HCT116 (cell line): ENCODE measurements at regions not wholly inside any gene's neighbourhood (a gene's known extent, or its start where the extent isn't known, plus 50 kb on each side); places are given as distances from the start of the nearest gene placed in this dataset.

ENCODE experiments used
- ATAC-seq: fragments of 200-7000 bp; cut with Tn5 transposase; 2 replicates; pipeline ENCODE4 v1.9.1; 2020; ENCODE audit warnings: mild to moderate bottlenecking, moderate library complexity
- BruUV-seq: library from RNA; stranded (reverse); fragments of 400-500 nt; replicated peaks from 2 replicates; lab custom pipeline; 2021; lab: Mats Ljungman, UMichigan
- CTCF ChIA-PET: fragments of 300-600 bp; sonication (Branson Sonifier 250); formaldehyde crosslinking; loops from one replicate; lab custom pipeline; 2021; ENCODE audit warnings: antibody characterized with exemption; lab: Charles Lee
- POLR2A ChIA-PET: fragments of 300-600, 350-600 bp; sonication (Branson Sonifier 250); formaldehyde crosslinking; loops from one replicate; lab custom pipeline; 2021; ENCODE audit warnings: antibody characterized with exemption; lab: Charles Lee
- RAD21 ChIA-PET, 2 experiments: fragments of 300-600 bp; sonication (Branson Sonifier 250); formaldehyde crosslinking; loops; one replicate each; lab custom pipeline; 2023; ENCODE audit warnings: low total read pairs in 2 of 2; ENCODE audit not compliant: uncharacterized antibody in 2 of 2, unreplicated experiment in 2 of 2, low non-redundant PET in 1 of 2; lab: Charles Lee
- DNase-seq: peaks from one replicate; pipeline ENCODE4 v3.0.0-alpha.2; 2010; ENCODE audit warnings: low read depth, low spot score
- H2AFZ ChIP-seq: fragments of 200-600 bp; shearing (Covaris generic), sonication (generic); 2 replicates; pipeline ENCODE4 v1.6.1; 2017; ENCODE audit warnings: low read depth, mixed run types, mixed read lengths, antibody characterized with exemption, low read length; ENCODE audit not compliant: poor library complexity, severe bottlenecking
- H3K27ac ChIP-seq: 2 replicates; pipeline ENCODE4 v1.5.1; 2012; ENCODE audit warnings: low read depth, low read length
- H3K27me3 ChIP-seq: fragments of 200-600 bp; sonication (generic); 2 replicates; pipeline ENCODE4 v1.6.1; 2016; ENCODE audit warnings: mixed run types, low read length, mixed read lengths; ENCODE audit not compliant: insufficient read depth
- H3K36me3 ChIP-seq, 2 experiments: fragments of 200-500 bp in 1 of 2; fragments of 200-600 bp in 1 of 2; sonication (Bioruptor generic) in 1 of 2; sonication (generic) in 1 of 2; 2 replicates each; pipeline versions ENCODE4 v1.5.1 to v1.6.1; 2014 to 2016; ENCODE audit warnings: low read length in 2 of 2, inconsistent platforms in 1 of 2, mixed read lengths in 1 of 2, mixed run types in 1 of 2; ENCODE audit not compliant: insufficient read depth in 2 of 2, control insufficient read depth in 1 of 2
- H3K4me1 ChIP-seq, 2 experiments: fragments of 200-600 bp in 1 of 2; sonication (generic) in 1 of 2; 2 replicates each; pipeline versions ENCODE4 v1.5.1 to v1.6.1; 2012 to 2017; ENCODE audit warnings: low read length in 2 of 2, inconsistent platforms in 1 of 2, mild to moderate bottlenecking in 1 of 2, mixed read lengths in 1 of 2, mixed run types in 1 of 2, moderate library complexity in 1 of 2; ENCODE audit not compliant: insufficient read depth in 2 of 2, control insufficient read depth in 1 of 2
- H3K4me2 ChIP-seq: fragments of 200-600 bp; sonication (generic); 2 replicates; pipeline ENCODE4 v1.6.1; 2017; ENCODE audit warnings: mixed run types, low read length, mixed read lengths
- H3K4me3 ChIP-seq, 2 experiments: fragments of 200-600 bp in 1 of 2; sonication (generic) in 1 of 2; replicated peaks in 1 of 2; 2 replicates each; pipeline ENCODE4 v1.5.1; 2011 to 2016; ENCODE audit warnings: low read length in 2 of 2, control low read depth in 1 of 2, low read depth in 1 of 2, mild to moderate bottlenecking in 1 of 2, mixed read lengths in 1 of 2, mixed run types in 1 of 2
- H3K79me2 ChIP-seq: fragments of 200-600 bp; sonication (generic); 2 replicates; pipeline ENCODE4 v1.6.1; 2017; ENCODE audit warnings: mild to moderate bottlenecking, mixed run types, low read length, moderate library complexity, mixed read lengths; ENCODE audit not compliant: insufficient read depth
- H3K9ac ChIP-seq: fragments of 200-600 bp; sonication (generic); 2 replicates; pipeline ENCODE4 v1.6.1; 2016; ENCODE audit warnings: low read length, mixed read lengths
- H3K9me2 ChIP-seq: fragments of 200-600 bp; sonication (generic), shearing (Covaris generic); 2 replicates; pipeline ENCODE4 v1.6.1; 2017; ENCODE audit warnings: mixed run types, mild to moderate bottlenecking, moderate library complexity; ENCODE audit not compliant: insufficient read depth
- H3K9me3 ChIP-seq, 2 experiments: fragments of 200-500 bp in 1 of 2; fragments of 200-600 bp in 1 of 2; sonication (Bioruptor generic) in 1 of 2; sonication (generic) in 1 of 2; 2 replicates each; pipeline ENCODE4 v1.6.1; 2014 to 2017; ENCODE audit warnings: low read length in 2 of 2, mixed read lengths in 2 of 2, inconsistent platforms in 1 of 2, low read depth in 1 of 2, mild to moderate bottlenecking in 1 of 2, mixed run types in 1 of 2, moderate library complexity in 1 of 2; ENCODE audit not compliant: control insufficient read depth in 1 of 2, insufficient read depth in 1 of 2
- H4K20me1 ChIP-seq: fragments of 200-600 bp; sonication (generic), shearing (Covaris generic); 2 replicates; pipeline ENCODE4 v1.6.1; 2017; ENCODE audit warnings: mixed run types, mild to moderate bottlenecking, moderate library complexity; ENCODE audit not compliant: insufficient read depth
- CBX3 ChIP-seq: IDR thresholded peaks from 2 replicates; pipeline ENCODE4 v1.6.1; 2012; ENCODE audit warnings: low read depth
- CEBPB ChIP-seq: IDR thresholded peaks from 2 replicates; pipeline ENCODE4 v1.6.1; 2012; ENCODE audit warnings: low read depth
- ELF1 ChIP-seq: IDR thresholded peaks from 2 replicates; pipeline ENCODE4 v1.6.1; 2012; ENCODE audit warnings: low read depth, borderline replicate concordance
- EZH2phosphoT487 ChIP-seq: fragments of 200-600 bp; IDR thresholded peaks from 2 replicates; pipeline ENCODE4 v1.6.1; 2018; ENCODE audit warnings: antibody characterized with exemption, borderline replicate concordance
- JUND ChIP-seq: IDR thresholded peaks from 2 replicates; pipeline ENCODE4 v1.6.1; 2012
- POLR2AphosphoS5 ChIP-seq: IDR thresholded peaks from 2 replicates; pipeline ENCODE4 v1.6.1; 2011; ENCODE audit warnings: mild to moderate bottlenecking, low read depth, low read length, moderate library complexity
- SIN3A ChIP-seq: IDR thresholded peaks from 2 replicates; pipeline ENCODE4 v1.6.1; 2012; ENCODE audit warnings: low read depth
- SRF ChIP-seq: IDR thresholded peaks from 2 replicates; pipeline ENCODE4 v1.6.1; 2012; ENCODE audit warnings: low read depth
- TCF7L2 ChIP-seq: IDR thresholded peaks from 2 replicates; pipeline ENCODE4 v1.7.0; 2011; ENCODE audit warnings: borderline replicate concordance, inconsistent platforms; ENCODE audit not compliant: insufficient read depth, insufficient read length; ENCODE audit errors: extremely low read depth
- YY1 ChIP-seq: IDR thresholded peaks from 2 replicates; pipeline ENCODE4 v1.6.1; 2011; ENCODE audit warnings: low read length, low read depth, moderate library complexity, mild to moderate bottlenecking; ENCODE audit not compliant: insufficient replicate concordance; ENCODE audit errors: extremely low read depth
- ZFX ChIP-seq: fragments of 450-650 bp; IDR thresholded peaks from 2 replicates; pipeline ENCODE4 v1.6.1; 2017
- intact Hi-C: fragments of 100-400 bp; cut with micrococcal nuclease; formaldehyde crosslinking; loops from 2 replicates; pipeline ENCODE4 v1.10.0; 2022
- TF ChIP-seq, protein P1 (sequence below): IDR thresholded peaks from 2 replicates; pipeline ENCODE4 v1.6.1; 2012
- TF ChIP-seq, protein P2 (sequence below), 3 experiments: fragments of 200-600 bp in 1 of 3; sonication (generic) in 1 of 3; IDR thresholded peaks in 2 of 3; conservative IDR thresholded peaks in 1 of 3; 2 replicates each; pipeline ENCODE4 v1.5.1; 2012 to 2017; ENCODE audit warnings: low read depth in 2 of 3, low read length in 2 of 3, antibody characterized with exemption in 1 of 3, borderline replicate concordance in 1 of 3, control low read depth in 1 of 3, mild to moderate bottlenecking in 1 of 3, mixed read lengths in 1 of 3, mixed run types in 1 of 3, moderate library complexity in 1 of 3; ENCODE audit not compliant: insufficient read depth in 1 of 3
- TF ChIP-seq, protein P3 (sequence below): IDR thresholded peaks from 2 replicates; pipeline ENCODE4 v1.6.1; 2012

DNA sequence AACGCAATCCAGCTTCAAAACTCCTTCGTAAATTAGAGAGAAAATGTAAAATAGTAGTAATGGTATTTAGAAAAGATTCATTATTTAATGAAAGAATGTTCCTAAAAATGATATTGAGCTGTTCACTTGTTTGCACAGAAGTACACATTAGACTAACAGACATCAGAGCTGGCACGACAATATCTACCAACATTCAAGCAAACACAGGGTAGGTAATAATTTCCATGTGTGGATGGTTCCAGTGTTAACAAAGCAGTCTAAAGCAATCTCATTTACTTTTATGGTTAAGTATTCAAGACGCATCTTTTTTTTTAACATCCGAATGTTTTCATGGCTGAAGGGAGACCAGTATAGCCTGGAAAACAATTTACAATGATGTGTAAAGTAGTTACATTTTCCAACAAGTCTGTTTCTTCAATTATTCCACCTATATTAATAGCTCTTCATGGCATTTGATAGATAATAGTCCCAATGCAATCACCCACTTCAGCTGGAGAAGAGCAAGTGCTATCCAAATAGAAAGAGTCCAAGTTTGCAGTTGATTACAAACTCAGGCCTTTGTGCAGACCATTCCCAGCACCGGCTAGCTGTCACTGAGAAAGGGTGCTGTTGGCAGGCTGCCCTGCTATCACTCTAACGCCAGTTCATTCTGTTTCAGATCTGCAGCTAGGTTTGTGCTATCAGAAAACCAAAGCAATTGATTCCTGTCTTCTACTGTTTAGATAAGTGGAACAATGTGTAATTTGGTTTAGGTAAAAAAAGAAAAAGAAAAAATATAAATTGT lies 458.8 kb downstream of the DTWD2 start:
- ChIA-PET RAD21 (no interaction called here), POLR2A (no interaction called here), CTCF (no interaction called here)
- Histone ChIP-seq H3K9ac (no peak overlapping the region), H3K4me1 (no peaks in the 10 kb centered on the region), H3K9me2 (no peaks in the 10 kb centered on the region), H3K27me3 (peaks cover 24% of the 10 kb centered on the region), H3K27ac (no peak overlapping the region), H3K4me3 (no peak overlapping the region), H3K4me2 (no peak overlapping the region), H3K36me3 (no peaks in the 10 kb centered on the region), H3K9me3 (no peaks in the 10 kb centered on the region), H4K20me1 (no peaks in the 10 kb centered on the region), H2AFZ (no peak overlapping the region), H3K79me2 (no peaks in the 10 kb centered on the region)
- no peak for ATAC-seq
- intact Hi-C loops: no loop called here
- no TSS peak for BruUV-seq
- TF ChIP-seq TCF7L2: no peak
- DNase-seq: no peak

DNA sequence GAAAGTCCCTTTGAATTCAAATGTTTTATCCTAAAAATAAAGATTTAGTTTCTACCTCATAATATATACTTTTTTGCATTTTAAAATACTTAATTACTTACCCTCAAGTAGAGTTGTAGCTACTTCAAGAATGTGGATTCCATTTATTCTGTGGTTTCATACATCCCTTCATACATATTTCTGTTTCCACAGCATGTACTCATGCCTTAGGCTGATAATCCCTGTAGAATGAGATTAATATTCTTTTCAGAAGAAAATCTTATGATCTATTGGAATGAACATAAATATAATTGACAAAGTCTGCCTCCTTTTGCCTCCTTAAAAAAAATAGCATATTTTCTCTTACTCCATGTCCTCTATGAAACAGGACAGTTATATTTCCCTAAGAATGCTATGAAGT lies 465.7 kb downstream of the DTWD2 start:
- Histone ChIP-seq H4K20me1 (no peaks in the 10 kb centered on the region), H3K9me2 (no peaks in the 10 kb centered on the region), H2AFZ (no peak overlapping the region), H3K27me3 (peaks cover 12% of the 10 kb centered on the region), H3K36me3 (no peaks in the 10 kb centered on the region), H3K79me2 (no peaks in the 10 kb centered on the region), H3K4me3 (no peak overlapping the region), H3K4me1 (no peaks in the 10 kb centered on the region), H3K9me3 (no peaks in the 10 kb centered on the region), H3K4me2 (no peak overlapping the region), H3K9ac (no peak overlapping the region), H3K27ac (no peak overlapping the region)
- BruUV-seq: no TSS peak
- ChIA-PET RAD21 (no interaction called here), POLR2A (no interaction called here), CTCF (no interaction called here)
- no peak for ATAC-seq
- intact Hi-C loops: no loop called here
- no peak for DNase-seq
- TF ChIP-seq TCF7L2 (no peak), SRF (no peak), EZH2phosphoT487 (no peak), SIN3A (no peak), JUND (no peak), POLR2AphosphoS5 (no peak), CEBPB (no peak), YY1 (no peak), ZFX (no peak), CBX3 (no peak), ELF1 (no peak)
- TF ChIP-seq, protein P1, sequence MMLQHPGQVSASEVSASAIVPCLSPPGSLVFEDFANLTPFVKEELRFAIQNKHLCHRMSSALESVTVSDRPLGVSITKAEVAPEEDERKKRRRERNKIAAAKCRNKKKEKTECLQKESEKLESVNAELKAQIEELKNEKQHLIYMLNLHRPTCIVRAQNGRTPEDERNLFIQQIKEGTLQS: no peak
- TF ChIP-seq, protein P2, sequence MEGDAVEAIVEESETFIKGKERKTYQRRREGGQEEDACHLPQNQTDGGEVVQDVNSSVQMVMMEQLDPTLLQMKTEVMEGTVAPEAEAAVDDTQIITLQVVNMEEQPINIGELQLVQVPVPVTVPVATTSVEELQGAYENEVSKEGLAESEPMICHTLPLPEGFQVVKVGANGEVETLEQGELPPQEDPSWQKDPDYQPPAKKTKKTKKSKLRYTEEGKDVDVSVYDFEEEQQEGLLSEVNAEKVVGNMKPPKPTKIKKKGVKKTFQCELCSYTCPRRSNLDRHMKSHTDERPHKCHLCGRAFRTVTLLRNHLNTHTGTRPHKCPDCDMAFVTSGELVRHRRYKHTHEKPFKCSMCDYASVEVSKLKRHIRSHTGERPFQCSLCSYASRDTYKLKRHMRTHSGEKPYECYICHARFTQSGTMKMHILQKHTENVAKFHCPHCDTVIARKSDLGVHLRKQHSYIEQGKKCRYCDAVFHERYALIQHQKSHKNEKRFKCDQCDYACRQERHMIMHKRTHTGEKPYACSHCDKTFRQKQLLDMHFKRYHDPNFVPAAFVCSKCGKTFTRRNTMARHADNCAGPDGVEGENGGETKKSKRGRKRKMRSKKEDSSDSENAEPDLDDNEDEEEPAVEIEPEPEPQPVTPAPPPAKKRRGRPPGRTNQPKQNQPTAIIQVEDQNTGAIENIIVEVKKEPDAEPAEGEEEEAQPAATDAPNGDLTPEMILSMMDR (IDR thresholded peaks at IDR 0.05 in 2 of 3, conservative IDR thresholded peaks at IDR 0.05 in 1 of 3; ENCODE audit: borderline replicate concordance in 1 of 3, insufficient read depth in 1 of 3, low read depth in 2 of 3, low read length in 2 of 3): no peak
- TF ChIP-seq, protein P3, sequence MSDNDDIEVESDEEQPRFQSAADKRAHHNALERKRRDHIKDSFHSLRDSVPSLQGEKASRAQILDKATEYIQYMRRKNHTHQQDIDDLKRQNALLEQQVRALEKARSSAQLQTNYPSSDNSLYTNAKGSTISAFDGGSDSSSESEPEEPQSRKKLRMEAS: no peak
